Left ventricle myocardium superior (tissue), 1 donor: ENCODE measurements at regions not wholly inside any gene's neighbourhood (a gene's known extent, or its start where the extent isn't known, plus 50 kb on each side); places are given as distances from the start of the nearest gene placed in this dataset.
A peak's percentile ranks its signal among the peaks of the same experiment; 100 is the strongest.
"Not testable (repeated sequence)": the region's sequence is repeated elsewhere in the genome, so short reads cannot be mapped to it uniquely, and the experiment has no call there.

Source experiments
- ATAC-seq: fragments of 200-7000 bp; cut with Tn5 transposase; one replicate; pipeline ENCODE4 v1.9.1; 2020; ENCODE audit warnings: mild to moderate bottlenecking, moderate library complexity
- DNase-seq: peaks from one replicate; pipeline ENCODE4 v3.0.0-alpha.2; 2020
- intact Hi-C: fragments of 100-400 bp; cut with micrococcal nuclease; formaldehyde crosslinking; loops from one replicate; pipeline ENCODE4 v1.11.0; 2022
- donor health status: DM: no; HTN: yes; CAD: no; lungs with severe emphysema.

GRCh38 chr4:8691151-8691775 lies 98.7 kb downstream of the CPZ start:
- intact Hi-C loops = no loop called here
- no peak for DNase-seq

GRCh38 chr4:8690216-8691150 lies 97.9 kb downstream of the CPZ start:
- ATAC-seq = no peak
- no peak for DNase-seq
- intact Hi-C loops = no loop called here

More at GRCh38 chr4:8691151-8691775, 98.7 kb downstream of the CPZ start:
- ATAC-seq = no peak

- intact Hi-C loops = no loop called here
- no peak for ATAC-seq
- no peak for DNase-seq
Measured at GRCh38 chr4:8689741-8690140, 97.2 kb downstream of the CPZ start.

GRCh38 chr4:8688908-8689445 lies 96.4 kb downstream of the CPZ start:
- ATAC-seq (no peak), DNase-seq (no peak)
- intact Hi-C loops = no loop called here

GRCh38 chr4:8688041-8688907 lies 95.7 kb downstream of the CPZ start:
- ATAC-seq = no peak
- intact Hi-C loops = no loop called here

GRCh38 chr4:8687083-8687482 lies 94.5 kb downstream of the CPZ start:
- no peak for ATAC-seq
- intact Hi-C loops = no loop called here
- no peak for DNase-seq

More at GRCh38 chr4:8688041-8688907, 95.7 kb downstream of the CPZ start:
- no peak for DNase-seq

- no peak for ATAC-seq
- no peak for DNase-seq
- intact Hi-C loops = no loop called here
Measured at GRCh38 chr4:8685831-8686230, 93.3 kb downstream of the CPZ start.

- DNase-seq (no peak), ATAC-seq (no peak)
- intact Hi-C loops = no loop called here
Measured at GRCh38 chr4:8683462-8683861, 90.9 kb downstream of the CPZ start.

GRCh38 chr4:8682725-8683124 lies 90.2 kb downstream of the CPZ start:
- intact Hi-C loops = no loop called here

GRCh38 chr4:8682296-8682695 lies 89.7 kb downstream of the CPZ start:
- ATAC-seq (no peak), DNase-seq (no peak)
- intact Hi-C loops = no loop called here

More at GRCh38 chr4:8682725-8683124, 90.2 kb downstream of the CPZ start:
- no peak for DNase-seq
- no peak for ATAC-seq

- no peak for DNase-seq
- no peak for ATAC-seq
- intact Hi-C loops = no loop called here
Measured at GRCh38 chr4:8681391-8681790, 88.8 kb downstream of the CPZ start.

- intact Hi-C loops = no loop called here
- ATAC-seq = no peak
- no peak for DNase-seq
Measured at GRCh38 chr4:8679032-8679431, 86.5 kb downstream of the CPZ start.

- no peak for DNase-seq
- ATAC-seq = no peak
- intact Hi-C loops = no loop called here
Measured at GRCh38 chr4:8676676-8677075, 84.1 kb downstream of the CPZ start.

- DNase-seq (no peak), ATAC-seq (no peak)
- intact Hi-C loops = no loop called here
Measured at GRCh38 chr4:8675906-8676305, 83.3 kb downstream of the CPZ start.

GRCh38 chr4:8675383-8675782 lies 82.8 kb downstream of the CPZ start:
- intact Hi-C loops = no loop called here
- ATAC-seq = peak; percentile 38
- no peak for DNase-seq

GRCh38 chr4:8674311-8674885 lies 81.8 kb downstream of the CPZ start:
- DNase-seq (no peak), ATAC-seq (no peak)
- intact Hi-C loops = no loop called here

GRCh38 chr4:8673106-8673505 lies 80.5 kb downstream of the CPZ start:
- DNase-seq, intact Hi-C loops, ATAC-seq: not testable (repeated sequence)

- intact Hi-C loops = no loop called here
Measured at GRCh38 chr4:8672486-8672885, 79.9 kb downstream of the CPZ start.

GRCh38 chr4:8671712-8672290 lies 79.2 kb downstream of the CPZ start:
- ATAC-seq (no peak), DNase-seq (no peak)
- intact Hi-C loops = no loop called here

More at GRCh38 chr4:8672486-8672885, 79.9 kb downstream of the CPZ start:
- DNase-seq (no peak), ATAC-seq (no peak)
